ENCODE measurements at regions not wholly inside any gene's neighbourhood (a gene's known extent, or its start where the extent isn't known, plus 50 kb on each side); places are given as distances from the start of the nearest gene placed in this dataset.

DNA sequence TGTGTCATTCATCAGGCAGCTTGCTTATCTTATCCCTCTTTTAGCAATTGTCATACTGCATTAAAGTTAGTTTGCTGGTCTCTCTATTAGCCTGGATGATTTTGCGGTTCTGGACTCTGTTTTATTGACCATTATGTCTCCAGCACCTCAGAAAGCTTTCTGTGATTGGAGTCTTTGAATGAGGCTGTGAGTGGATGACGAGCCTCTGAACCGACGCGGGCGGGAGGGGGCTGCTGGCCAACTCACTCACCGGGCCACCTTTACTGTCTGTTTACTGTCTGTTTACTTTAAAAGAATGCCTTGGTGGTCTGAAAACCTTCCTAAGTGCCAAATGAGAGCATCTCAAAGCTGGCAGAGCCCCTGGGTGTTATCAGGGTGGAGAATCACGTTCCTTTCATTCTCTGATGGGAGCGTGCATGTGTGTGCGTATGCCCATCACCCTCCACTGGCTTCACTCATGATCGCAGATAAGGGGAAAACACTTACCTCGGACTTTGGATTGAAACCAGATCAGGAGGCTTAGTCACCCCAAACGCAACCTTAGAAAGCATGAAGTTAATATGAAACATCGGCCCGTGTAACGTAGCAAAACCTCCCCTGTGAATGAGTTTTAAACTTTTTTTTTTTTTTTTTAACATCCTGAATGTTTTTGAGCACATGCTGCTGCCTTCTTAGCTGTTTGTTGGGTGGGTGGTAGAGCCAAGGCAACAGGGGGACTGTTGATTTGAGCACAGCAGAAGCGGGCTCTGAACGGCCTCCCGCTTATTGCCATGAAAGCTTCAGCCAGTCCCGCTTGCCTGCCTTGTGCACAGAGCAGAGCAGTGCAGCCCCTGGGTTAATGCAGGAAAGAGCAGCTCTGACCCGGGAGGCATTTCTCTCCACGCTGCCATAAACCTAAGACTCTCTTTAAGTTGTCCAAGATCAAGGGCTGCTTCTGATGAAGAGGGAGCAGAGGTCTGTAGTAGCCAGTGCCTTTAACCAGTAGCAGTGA lies 173.6 kb downstream of the GADD45G start:
- no peak for TF ChIP-seq CTCF (IDR thresholded peaks at IDR 0.05; ENCODE audit: low read length)
- no peak for TF ChIP-seq EZH2 (IDR thresholded peaks at IDR 0.05; ENCODE audit: borderline replicate concordance, low read length)

Data from OCI-LY1 (cell line).